SK-N-SH (cell line): ENCODE measurements at regions not wholly inside any gene's neighbourhood (a gene's known extent, or its start where the extent isn't known, plus 50 kb on each side); places are given as distances from the start of the nearest gene placed in this dataset.

ENCODE experiments used
- CTCF ChIP-seq: fragments of 200-600 bp; sonication (generic); IDR thresholded peaks from 2 replicates; pipeline ENCODE4 v1.6.1; 2017; ENCODE audit warnings: antibody characterized with exemption, mild to moderate bottlenecking, moderate library complexity
- EP300 ChIP-seq, 2 experiments: IDR thresholded peaks; 2 replicates each; pipeline versions ENCODE4 v1.4.0 to v1.6.1; 2012; ENCODE audit warnings: borderline replicate concordance in 1 of 2, low read depth in 1 of 2, low read length in 1 of 2
- JUND ChIP-seq: IDR thresholded peaks from 2 replicates; pipeline ENCODE4 v1.4.0; 2012
- MXI1 ChIP-seq: IDR thresholded peaks from 2 replicates; pipeline ENCODE4 v1.6.1; 2012; ENCODE audit warnings: mild to moderate bottlenecking, low read depth, low read length, improper control_type of control experiment
- NRF1 ChIP-seq: IDR thresholded peaks from 2 replicates; pipeline ENCODE4 v1.6.1; 2012; ENCODE audit warnings: low read depth, mild to moderate bottlenecking, low read length
- RXRA ChIP-seq: IDR thresholded peaks from 2 replicates; pipeline ENCODE4 v1.4.0; 2012; ENCODE audit warnings: low read depth, mild to moderate bottlenecking, borderline replicate concordance
- SIN3A ChIP-seq: IDR thresholded peaks from 2 replicates; pipeline ENCODE4 v1.6.1; 2012; ENCODE audit warnings: low read depth, mild to moderate bottlenecking, low read length, moderate library complexity, borderline replicate concordance
- TF ChIP-seq, protein P1 (sequence below): IDR thresholded peaks from 2 replicates; pipeline ENCODE4 v1.6.1; 2012; ENCODE audit warnings: mild to moderate bottlenecking, low read depth, low read length, moderate library complexity

DNA sequence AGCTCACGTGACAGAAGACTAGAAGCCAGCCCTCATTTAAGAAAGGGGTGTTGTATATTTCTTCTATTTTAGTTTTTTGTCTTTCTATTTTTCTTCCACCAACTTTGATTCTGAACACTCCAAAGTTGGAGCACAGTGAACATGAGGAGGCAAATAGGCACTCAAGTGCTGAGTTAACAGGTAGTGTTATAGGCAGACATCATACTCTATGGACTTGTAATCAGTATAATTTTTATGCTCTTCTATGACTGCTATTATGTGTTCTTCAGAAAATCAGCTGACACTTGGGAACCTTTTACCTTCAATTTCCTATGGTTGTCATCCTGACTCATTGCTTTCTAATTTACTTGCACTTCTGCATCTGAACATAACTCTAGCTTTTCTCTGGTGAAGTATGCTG is 396.3 kb upstream of the EYS start:
- no peak for TF ChIP-seq JUND
- no peak for TF ChIP-seq CTCF
- TF ChIP-seq MXI1: no peak
- no peak for TF ChIP-seq RXRA
- TF ChIP-seq, protein P1, sequence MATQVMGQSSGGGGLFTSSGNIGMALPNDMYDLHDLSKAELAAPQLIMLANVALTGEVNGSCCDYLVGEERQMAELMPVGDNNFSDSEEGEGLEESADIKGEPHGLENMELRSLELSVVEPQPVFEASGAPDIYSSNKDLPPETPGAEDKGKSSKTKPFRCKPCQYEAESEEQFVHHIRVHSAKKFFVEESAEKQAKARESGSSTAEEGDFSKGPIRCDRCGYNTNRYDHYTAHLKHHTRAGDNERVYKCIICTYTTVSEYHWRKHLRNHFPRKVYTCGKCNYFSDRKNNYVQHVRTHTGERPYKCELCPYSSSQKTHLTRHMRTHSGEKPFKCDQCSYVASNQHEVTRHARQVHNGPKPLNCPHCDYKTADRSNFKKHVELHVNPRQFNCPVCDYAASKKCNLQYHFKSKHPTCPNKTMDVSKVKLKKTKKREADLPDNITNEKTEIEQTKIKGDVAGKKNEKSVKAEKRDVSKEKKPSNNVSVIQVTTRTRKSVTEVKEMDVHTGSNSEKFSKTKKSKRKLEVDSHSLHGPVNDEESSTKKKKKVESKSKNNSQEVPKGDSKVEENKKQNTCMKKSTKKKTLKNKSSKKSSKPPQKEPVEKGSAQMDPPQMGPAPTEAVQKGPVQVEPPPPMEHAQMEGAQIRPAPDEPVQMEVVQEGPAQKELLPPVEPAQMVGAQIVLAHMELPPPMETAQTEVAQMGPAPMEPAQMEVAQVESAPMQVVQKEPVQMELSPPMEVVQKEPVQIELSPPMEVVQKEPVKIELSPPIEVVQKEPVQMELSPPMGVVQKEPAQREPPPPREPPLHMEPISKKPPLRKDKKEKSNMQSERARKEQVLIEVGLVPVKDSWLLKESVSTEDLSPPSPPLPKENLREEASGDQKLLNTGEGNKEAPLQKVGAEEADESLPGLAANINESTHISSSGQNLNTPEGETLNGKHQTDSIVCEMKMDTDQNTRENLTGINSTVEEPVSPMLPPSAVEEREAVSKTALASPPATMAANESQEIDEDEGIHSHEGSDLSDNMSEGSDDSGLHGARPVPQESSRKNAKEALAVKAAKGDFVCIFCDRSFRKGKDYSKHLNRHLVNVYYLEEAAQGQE: no peak
- TF ChIP-seq SIN3A: no peak
- no peak for TF ChIP-seq EP300 (IDR thresholded peaks at IDR 0.05; ENCODE audit: borderline replicate concordance in 1 of 2, low read depth in 1 of 2, low read length in 1 of 2)
- no peak for TF ChIP-seq NRF1
